ENCODE measurements at regions not wholly inside any gene's neighbourhood (a gene's known extent, or its start where the extent isn't known, plus 50 kb on each side); places are given as distances from the start of the nearest gene placed in this dataset.
"Not testable (repeated sequence)": the region's sequence is repeated elsewhere in the genome, so short reads cannot be mapped to it uniquely, and the experiment has no call there.

GRCh38 chr2:167572883-167573619 lies 674.3 kb downstream of the STK39 start:
- no peak for DNase-seq

- no peak for DNase-seq
Measured at GRCh38 chr2:167570370-167570769, 677.0 kb downstream of the STK39 start.

- not testable (repeated sequence) for DNase-seq
Measured at GRCh38 chr2:167563885-167564619, 675.8 kb downstream of the XIRP2 start.

- not testable (repeated sequence) for DNase-seq
Measured at GRCh38 chr2:167558272-167558991, 670.2 kb downstream of the XIRP2 start.

GRCh38 chr2:167555098-167555720 lies 666.9 kb downstream of the XIRP2 start:
- DNase-seq = no peak

- no peak for DNase-seq
Measured at GRCh38 chr2:167553635-167554034, 665.4 kb downstream of the XIRP2 start.

- DNase-seq = no peak
Measured at GRCh38 chr2:167551416-167551815, 663.1 kb downstream of the XIRP2 start.

- no peak for DNase-seq
Measured at GRCh38 chr2:167550448-167550847, 662.2 kb downstream of the XIRP2 start.

- no peak for DNase-seq
Measured at GRCh38 chr2:167548396-167548795, 660.1 kb downstream of the XIRP2 start.

GRCh38 chr2:167544602-167545001 lies 656.3 kb downstream of the XIRP2 start:
- no peak for DNase-seq

- no peak for DNase-seq
Measured at GRCh38 chr2:167543721-167544120, 655.4 kb downstream of the XIRP2 start.

- no peak for DNase-seq
Measured at GRCh38 chr2:167537743-167538142, 649.5 kb downstream of the XIRP2 start.

- DNase-seq = no peak
Measured at GRCh38 chr2:167534443-167534842, 646.2 kb downstream of the XIRP2 start.

GRCh38 chr2:167524786-167525185 lies 636.5 kb downstream of the XIRP2 start:
- DNase-seq = no peak

- DNase-seq = no peak
Measured at GRCh38 chr2:167510071-167510759, 621.9 kb downstream of the XIRP2 start.

GRCh38 chr2:167509586-167509985 lies 621.3 kb downstream of the XIRP2 start:
- no peak for DNase-seq

- no peak for DNase-seq
Measured at GRCh38 chr2:167508709-167509108, 620.4 kb downstream of the XIRP2 start.

- no peak for DNase-seq
Measured at GRCh38 chr2:167506395-167506794, 618.1 kb downstream of the XIRP2 start.

GRCh38 chr2:167504695-167505094 lies 616.4 kb downstream of the XIRP2 start:
- DNase-seq = no peak

- DNase-seq = no peak
Measured at GRCh38 chr2:167504061-167504460, 615.8 kb downstream of the XIRP2 start.

- no peak for DNase-seq
Measured at GRCh38 chr2:167501618-167502017, 613.3 kb downstream of the XIRP2 start.

- no peak for DNase-seq
Measured at GRCh38 chr2:167493862-167494261, 605.6 kb downstream of the XIRP2 start.

GRCh38 chr2:167492486-167492885 lies 604.2 kb downstream of the XIRP2 start:
- no peak for DNase-seq

Measured in activated T-cell treated with anti-CD3 and anti-CD28 coated beads, Interleukin-2, amount 50 U/mL, for 48 hours (primary cell).